Nephron progenitor cell (in vitro differentiated cells): ENCODE measurements at regions not wholly inside any gene's neighbourhood (a gene's known extent, or its start where the extent isn't known, plus 50 kb on each side); places are given as distances from the start of the nearest gene placed in this dataset.

Experiments used
- DNase-seq: peaks from one replicate; pipeline ENCODE4 v3.0.0; 2021
- H3K27ac Mint-ChIP-seq: 2 replicates; pipeline ENCODE4 v1.8.0; 2021; ENCODE audit warnings: mild to moderate bottlenecking, moderate library complexity, mixed read lengths
- H3K27me3 Mint-ChIP-seq: 2 replicates; pipeline ENCODE4 v1.8.0; 2021; ENCODE audit warnings: mild to moderate bottlenecking, low read depth, mixed read lengths; ENCODE audit not compliant: poor library complexity
- H3K36me3 Mint-ChIP-seq: 2 replicates; pipeline ENCODE4 v1.8.0; 2021; ENCODE audit warnings: low read depth, mixed read lengths
- H3K4me1 Mint-ChIP-seq: 2 replicates; pipeline ENCODE4 v1.8.0; 2021; ENCODE audit warnings: mixed read lengths
- H3K4me3 Mint-ChIP-seq: 2 replicates; pipeline ENCODE4 v1.8.0; 2021; ENCODE audit warnings: mild to moderate bottlenecking, moderate library complexity, mixed read lengths
- H3K9me3 Mint-ChIP-seq: 2 replicates; pipeline ENCODE4 v1.8.0; 2021; ENCODE audit warnings: mild to moderate bottlenecking, moderate library complexity, mixed read lengths
- TF ChIP-seq, protein P1 (sequence below): fragments of 200-600 bp; sonication (generic); IDR thresholded peaks from 2 replicates; pipeline ENCODE4 v1.5.0; 2021; ENCODE audit warnings: antibody characterized with exemption

DNA sequence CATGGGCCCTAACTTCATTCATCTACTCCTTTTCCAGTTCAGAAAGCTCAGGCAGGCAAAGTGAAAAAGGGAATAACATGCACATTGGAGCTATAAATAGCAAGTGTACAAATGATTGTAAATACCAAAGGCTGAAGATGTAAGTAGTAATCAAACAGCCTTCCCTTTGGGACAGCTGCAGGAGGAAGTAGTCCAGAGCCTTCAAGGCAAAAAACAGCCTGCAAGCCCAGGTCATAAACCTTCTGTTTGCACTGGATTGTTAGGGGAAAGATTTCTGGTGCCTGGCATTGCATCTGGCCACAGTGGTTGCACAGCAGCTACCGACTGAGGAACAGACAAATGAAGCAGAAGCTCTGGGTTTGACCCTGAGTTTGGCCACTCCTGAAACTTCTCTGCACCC is 98.6 kb upstream of the PMFBP1 start:
- Mint-ChIP-seq H3K4me3 (peak overlapping the region; percentile 17), H3K9me3 (no peaks in the 10 kb centered on the region), H3K4me1 (peaks cover 36% of the 10 kb centered on the region), H3K27me3 (no peaks in the 10 kb centered on the region), H3K27ac (peak overlapping the region; percentile 68), H3K36me3 (peaks cover 12% of the 10 kb centered on the region)
- TF ChIP-seq, protein P1, sequence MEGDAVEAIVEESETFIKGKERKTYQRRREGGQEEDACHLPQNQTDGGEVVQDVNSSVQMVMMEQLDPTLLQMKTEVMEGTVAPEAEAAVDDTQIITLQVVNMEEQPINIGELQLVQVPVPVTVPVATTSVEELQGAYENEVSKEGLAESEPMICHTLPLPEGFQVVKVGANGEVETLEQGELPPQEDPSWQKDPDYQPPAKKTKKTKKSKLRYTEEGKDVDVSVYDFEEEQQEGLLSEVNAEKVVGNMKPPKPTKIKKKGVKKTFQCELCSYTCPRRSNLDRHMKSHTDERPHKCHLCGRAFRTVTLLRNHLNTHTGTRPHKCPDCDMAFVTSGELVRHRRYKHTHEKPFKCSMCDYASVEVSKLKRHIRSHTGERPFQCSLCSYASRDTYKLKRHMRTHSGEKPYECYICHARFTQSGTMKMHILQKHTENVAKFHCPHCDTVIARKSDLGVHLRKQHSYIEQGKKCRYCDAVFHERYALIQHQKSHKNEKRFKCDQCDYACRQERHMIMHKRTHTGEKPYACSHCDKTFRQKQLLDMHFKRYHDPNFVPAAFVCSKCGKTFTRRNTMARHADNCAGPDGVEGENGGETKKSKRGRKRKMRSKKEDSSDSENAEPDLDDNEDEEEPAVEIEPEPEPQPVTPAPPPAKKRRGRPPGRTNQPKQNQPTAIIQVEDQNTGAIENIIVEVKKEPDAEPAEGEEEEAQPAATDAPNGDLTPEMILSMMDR = no peak
- no peak for DNase-seq

DNA sequence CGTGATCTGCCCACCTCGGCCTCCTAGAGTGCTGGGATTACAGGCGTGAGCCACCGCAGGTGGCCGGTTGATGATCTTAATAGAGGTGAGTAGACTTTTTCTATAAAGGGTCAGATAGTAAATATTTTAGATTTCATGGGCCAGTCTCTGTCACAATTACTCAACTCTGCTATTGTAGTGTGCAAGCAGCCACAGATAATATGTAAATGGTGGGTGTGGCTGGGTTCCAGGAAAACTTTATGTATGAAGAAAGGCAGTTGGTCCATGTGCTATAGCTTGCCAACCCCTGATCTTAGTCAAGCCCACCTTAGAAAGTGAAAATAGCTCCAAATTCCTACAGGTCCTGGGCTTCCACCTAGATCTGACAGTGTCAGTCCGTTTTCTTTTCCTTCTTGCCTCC is 94.9 kb upstream of the PMFBP1 start:
- no peak for DNase-seq
- TF ChIP-seq, protein P1 = no peak
- Mint-ChIP-seq H3K4me3 (no peak overlapping the region), H3K4me1 (peaks cover 30% of the 10 kb centered on the region), H3K27me3 (no peaks in the 10 kb centered on the region), H3K27ac (no peak overlapping the region), H3K9me3 (no peaks in the 10 kb centered on the region), H3K36me3 (peaks cover 12% of the 10 kb centered on the region)

DNA sequence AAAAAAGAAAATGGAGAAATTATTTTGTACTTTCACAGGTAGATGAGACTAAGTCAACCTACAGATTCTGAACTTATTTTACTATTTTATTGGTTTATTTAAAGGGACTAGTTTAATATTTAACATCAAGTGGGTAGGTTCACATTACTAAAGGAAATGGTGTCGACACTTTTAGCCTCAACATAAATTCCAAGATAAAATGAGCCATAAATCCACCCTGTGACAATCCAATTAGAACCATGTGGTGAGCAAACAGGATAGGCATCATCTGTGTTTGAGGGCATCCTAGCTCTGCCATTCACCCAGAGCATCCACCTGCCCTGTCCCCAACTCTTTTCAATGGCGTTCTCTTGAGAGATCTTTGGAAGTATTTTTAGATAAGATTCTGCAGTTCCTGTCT is 92.8 kb upstream of the PMFBP1 start:
- Mint-ChIP-seq H3K27me3 (peaks cover 3% of the 10 kb centered on the region), H3K4me3 (no peak overlapping the region), H3K36me3 (peaks cover 16% of the 10 kb centered on the region), H3K4me1 (peaks cover 16% of the 10 kb centered on the region), H3K27ac (no peak overlapping the region), H3K9me3 (no peaks in the 10 kb centered on the region)
- DNase-seq = no peak
- TF ChIP-seq, protein P1 = no peak

DNA sequence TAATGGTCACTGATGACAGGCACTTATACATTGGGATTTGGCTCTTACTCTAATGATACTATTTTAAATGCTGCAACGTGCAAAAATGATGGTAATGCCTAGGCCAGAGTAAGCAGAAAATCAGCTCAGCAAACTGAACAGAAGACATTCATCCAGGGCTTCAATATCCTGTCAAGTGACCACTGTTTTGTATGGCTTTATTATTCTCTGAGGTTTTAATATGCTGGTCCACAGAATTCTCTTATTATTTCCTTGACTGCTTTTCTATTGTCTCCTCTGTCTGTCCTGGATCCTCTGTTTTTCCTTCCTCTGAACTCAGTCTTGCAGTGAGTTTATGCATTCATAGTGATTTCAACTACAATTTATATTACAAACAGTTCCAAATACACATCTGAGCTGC is 90.8 kb upstream of the PMFBP1 start:
- Mint-ChIP-seq H3K27ac (no peak overlapping the region), H3K4me1 (peaks cover 15% of the 10 kb centered on the region), H3K36me3 (peaks cover 10% of the 10 kb centered on the region), H3K9me3 (no peaks in the 10 kb centered on the region), H3K4me3 (no peak overlapping the region), H3K27me3 (peaks cover 3% of the 10 kb centered on the region)
- TF ChIP-seq, protein P1 = no peak
- DNase-seq = no peak

DNA sequence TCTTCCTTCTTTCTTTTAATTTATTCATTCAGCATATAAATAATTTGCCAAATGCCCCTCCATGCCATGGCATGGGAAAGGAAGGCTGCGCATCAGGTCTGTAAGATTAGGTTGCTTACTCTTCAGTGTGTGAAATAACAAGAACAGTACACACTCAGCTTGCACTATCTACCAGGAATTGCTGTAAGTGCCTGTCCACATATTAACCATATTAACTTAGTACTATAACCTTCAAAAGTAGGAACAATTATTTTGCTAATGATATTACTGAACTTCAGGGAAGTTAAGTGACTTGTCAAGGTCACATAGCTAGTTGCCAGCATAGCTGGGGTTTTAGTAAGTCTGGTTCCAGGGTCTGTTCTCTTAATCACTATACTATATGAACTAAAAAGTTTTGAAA is 89.2 kb upstream of the PMFBP1 start:
- TF ChIP-seq, protein P1 = no peak
- H3K4me1 Mint-ChIP-seq = peaks cover 15% of the 10 kb centered on the region
- no peaks in the 10 kb centered on the region for H3K9me3 Mint-ChIP-seq
- DNase-seq = no peak
- peaks cover 7% of the 10 kb centered on the region for H3K27me3 Mint-ChIP-seq
- no peak overlapping the region for H3K4me3 Mint-ChIP-seq
- H3K36me3 Mint-ChIP-seq = peaks cover 10% of the 10 kb centered on the region
- no peak overlapping the region for H3K27ac Mint-ChIP-seq

DNA sequence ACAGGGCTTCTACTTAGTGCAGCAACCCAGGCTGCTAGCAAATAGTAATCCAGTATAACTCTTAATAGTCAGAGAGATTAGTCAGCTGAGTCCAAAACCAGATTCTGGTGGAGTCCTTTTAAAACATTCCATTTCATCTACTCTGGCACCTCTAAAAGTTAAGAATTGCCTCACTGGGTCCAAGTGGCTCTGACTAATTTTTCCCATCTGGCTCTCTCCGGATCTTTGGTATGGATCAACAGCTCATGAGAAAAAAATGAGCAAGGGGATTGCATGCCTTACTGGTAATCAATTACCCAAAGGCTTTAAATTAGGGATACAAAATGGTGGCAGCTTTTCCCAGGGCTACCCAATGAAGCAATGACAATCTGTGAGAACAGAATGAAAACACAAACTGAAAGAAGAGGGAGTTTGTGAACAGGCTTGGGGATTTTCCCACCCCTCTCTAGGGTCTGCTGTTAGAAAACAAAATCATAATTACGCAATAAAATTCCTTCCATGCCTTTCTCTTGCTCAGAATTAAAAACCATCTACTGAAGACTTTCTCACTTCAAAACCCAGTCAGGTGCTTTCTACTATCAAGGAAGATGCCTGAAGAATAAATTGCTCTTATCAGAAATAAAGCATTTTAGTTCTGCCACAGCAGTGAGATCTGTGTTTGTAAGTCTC is 84.6 kb upstream of the PMFBP1 start:
- Mint-ChIP-seq H3K36me3 (peaks cover 10% of the 10 kb centered on the region), H3K4me1 (peaks cover 15% of the 10 kb centered on the region), H3K9me3 (no peaks in the 10 kb centered on the region), H3K27me3 (peaks cover 7% of the 10 kb centered on the region), H3K4me3 (no peak overlapping the region), H3K27ac (no peak overlapping the region)
- TF ChIP-seq, protein P1 = no peak
- no peak for DNase-seq
